Glutamatergic neuron (in vitro differentiated cells): ENCODE measurements at regions not wholly inside any gene's neighbourhood (a gene's known extent, or its start where the extent isn't known, plus 50 kb on each side); places are given as distances from the start of the nearest gene placed in this dataset.

Source experiments
- DNase-seq: peaks from one replicate; pipeline ENCODE4 v3.0.0; 2022
- H3K27ac Mint-ChIP-seq: one replicate; pipeline ENCODE4 v1.8.0; 2020; ENCODE audit warnings: mild to moderate bottlenecking, mixed read lengths, inconsistent platforms; ENCODE audit not compliant: unreplicated experiment
- H3K27me3 Mint-ChIP-seq: one replicate; pipeline ENCODE4 v1.8.0; 2020; ENCODE audit warnings: mild to moderate bottlenecking, moderate library complexity, mixed read lengths, inconsistent platforms; ENCODE audit not compliant: unreplicated experiment
- H3K36me3 Mint-ChIP-seq: one replicate; pipeline ENCODE4 v1.8.0; 2020; ENCODE audit warnings: mild to moderate bottlenecking, mixed read lengths, inconsistent platforms; ENCODE audit not compliant: unreplicated experiment
- H3K4me1 Mint-ChIP-seq: one replicate; pipeline ENCODE4 v1.8.0; 2020; ENCODE audit warnings: mild to moderate bottlenecking, low read depth, mixed read lengths, inconsistent platforms; ENCODE audit not compliant: unreplicated experiment
- H3K4me3 Mint-ChIP-seq: one replicate; pipeline ENCODE4 v1.8.0; 2020; ENCODE audit warnings: mild to moderate bottlenecking, mixed read lengths, inconsistent platforms; ENCODE audit not compliant: unreplicated experiment
- H3K9me3 Mint-ChIP-seq: one replicate; pipeline ENCODE4 v1.8.0; 2020; ENCODE audit warnings: mild to moderate bottlenecking, moderate library complexity, mixed read lengths, inconsistent platforms; ENCODE audit not compliant: unreplicated experiment
- TF ChIP-seq, protein P1 (sequence below): fragments of 200-600 bp; sonication (generic); IDR thresholded peaks from one replicate; pipeline ENCODE4 v1.5.0; 2021; ENCODE audit not compliant: partially characterized antibody, unreplicated experiment

DNA sequence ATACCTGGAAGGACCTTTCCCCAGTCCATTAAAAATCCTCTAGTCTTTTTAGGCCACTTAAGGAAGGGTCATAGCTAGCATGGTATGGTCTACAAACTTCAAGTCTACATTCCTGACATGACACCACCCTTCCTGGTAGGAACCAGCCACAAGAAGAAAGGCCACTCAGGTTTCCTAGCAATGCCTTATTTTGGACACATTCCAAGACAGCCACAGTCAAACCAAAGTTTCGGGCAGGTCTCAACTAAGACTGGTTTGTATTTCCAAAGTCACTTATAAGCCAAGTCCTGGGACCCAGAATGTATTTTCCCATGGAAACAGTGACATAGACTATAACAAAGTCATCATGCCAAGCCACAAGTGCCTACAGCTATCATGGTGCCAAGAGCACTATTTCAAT lies 50.6 kb upstream of the SLC44A3 start:
- no peak overlapping the region for H3K4me3 Mint-ChIP-seq
- H3K4me1 Mint-ChIP-seq = peaks cover 11% of the 10 kb centered on the region
- TF ChIP-seq, protein P1, sequence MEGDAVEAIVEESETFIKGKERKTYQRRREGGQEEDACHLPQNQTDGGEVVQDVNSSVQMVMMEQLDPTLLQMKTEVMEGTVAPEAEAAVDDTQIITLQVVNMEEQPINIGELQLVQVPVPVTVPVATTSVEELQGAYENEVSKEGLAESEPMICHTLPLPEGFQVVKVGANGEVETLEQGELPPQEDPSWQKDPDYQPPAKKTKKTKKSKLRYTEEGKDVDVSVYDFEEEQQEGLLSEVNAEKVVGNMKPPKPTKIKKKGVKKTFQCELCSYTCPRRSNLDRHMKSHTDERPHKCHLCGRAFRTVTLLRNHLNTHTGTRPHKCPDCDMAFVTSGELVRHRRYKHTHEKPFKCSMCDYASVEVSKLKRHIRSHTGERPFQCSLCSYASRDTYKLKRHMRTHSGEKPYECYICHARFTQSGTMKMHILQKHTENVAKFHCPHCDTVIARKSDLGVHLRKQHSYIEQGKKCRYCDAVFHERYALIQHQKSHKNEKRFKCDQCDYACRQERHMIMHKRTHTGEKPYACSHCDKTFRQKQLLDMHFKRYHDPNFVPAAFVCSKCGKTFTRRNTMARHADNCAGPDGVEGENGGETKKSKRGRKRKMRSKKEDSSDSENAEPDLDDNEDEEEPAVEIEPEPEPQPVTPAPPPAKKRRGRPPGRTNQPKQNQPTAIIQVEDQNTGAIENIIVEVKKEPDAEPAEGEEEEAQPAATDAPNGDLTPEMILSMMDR = no peak
- peaks cover 2% of the 10 kb centered on the region for H3K27me3 Mint-ChIP-seq
- no peak for DNase-seq
- peaks cover 2% of the 10 kb centered on the region for H3K9me3 Mint-ChIP-seq
- peaks cover 5% of the 10 kb centered on the region for H3K36me3 Mint-ChIP-seq
- H3K27ac Mint-ChIP-seq = no peak overlapping the region

GRCh38 chr1:94768036-94768435 lies 52.1 kb upstream of the SLC44A3 start:
- DNase-seq = no peak
- Mint-ChIP-seq H3K27ac (no peak overlapping the region), H3K4me3 (no peak overlapping the region), H3K4me1 (no peaks in the 10 kb centered on the region), H3K36me3 (peaks cover 6% of the 10 kb centered on the region), H3K27me3 (no peaks in the 10 kb centered on the region), H3K9me3 (peaks cover 4% of the 10 kb centered on the region)
- TF ChIP-seq, protein P1 = no peak

- DNase-seq = no peak
- Mint-ChIP-seq H3K27ac (no peak overlapping the region), H3K9me3 (peaks cover 7% of the 10 kb centered on the region), H3K36me3 (peaks cover 6% of the 10 kb centered on the region), H3K4me1 (peaks cover 9% of the 10 kb centered on the region), H3K4me3 (no peak overlapping the region), H3K27me3 (peaks cover 4% of the 10 kb centered on the region)
- TF ChIP-seq, protein P1 = no peak
Observed at GRCh38 chr1:94765958-94766357, 54.2 kb upstream of the SLC44A3 start.

GRCh38 chr1:94759188-94759587 lies 61.0 kb upstream of the SLC44A3 start:
- DNase-seq = no peak
- Mint-ChIP-seq H3K4me3 (no peak overlapping the region), H3K27me3 (peaks cover 8% of the 10 kb centered on the region), H3K27ac (no peak overlapping the region), H3K4me1 (peaks cover 39% of the 10 kb centered on the region), H3K36me3 (peaks cover 3% of the 10 kb centered on the region), H3K9me3 (peaks cover 6% of the 10 kb centered on the region)
- TF ChIP-seq, protein P1 = no peak

DNA sequence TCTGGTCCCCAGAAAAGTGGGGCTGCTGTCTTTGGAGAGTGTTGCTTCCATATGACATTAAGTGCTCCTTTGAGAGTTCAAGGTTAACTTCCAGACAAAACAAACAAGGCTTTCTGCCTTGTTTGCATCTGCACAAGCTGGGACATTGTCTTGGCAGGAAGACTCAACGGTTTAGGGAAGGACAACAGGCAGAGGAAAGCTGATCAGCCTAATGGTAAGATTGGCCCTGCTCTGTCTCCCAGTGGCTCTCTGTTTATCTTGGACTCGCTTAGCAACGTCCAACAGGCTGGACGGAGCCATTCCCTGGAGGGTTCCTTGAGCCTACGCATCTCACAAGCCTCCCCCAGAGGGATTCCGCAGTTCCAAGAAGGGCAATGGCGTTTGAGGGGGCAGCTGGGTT lies 62.2 kb upstream of the SLC44A3 start:
- Mint-ChIP-seq H3K27ac (peak overlapping the region; percentile 85), H3K4me1 (peaks cover 39% of the 10 kb centered on the region), H3K4me3 (peak overlapping the region; percentile 30), H3K9me3 (peaks cover 4% of the 10 kb centered on the region), H3K36me3 (peaks cover 9% of the 10 kb centered on the region), H3K27me3 (peaks cover 8% of the 10 kb centered on the region)
- DNase-seq = peak; percentile 67
- TF ChIP-seq, protein P1 = no peak
